ENCODE measurements at regions not wholly inside any gene's neighbourhood (a gene's known extent, or its start where the extent isn't known, plus 50 kb on each side); places are given as distances from the start of the nearest gene placed in this dataset.

DNA sequence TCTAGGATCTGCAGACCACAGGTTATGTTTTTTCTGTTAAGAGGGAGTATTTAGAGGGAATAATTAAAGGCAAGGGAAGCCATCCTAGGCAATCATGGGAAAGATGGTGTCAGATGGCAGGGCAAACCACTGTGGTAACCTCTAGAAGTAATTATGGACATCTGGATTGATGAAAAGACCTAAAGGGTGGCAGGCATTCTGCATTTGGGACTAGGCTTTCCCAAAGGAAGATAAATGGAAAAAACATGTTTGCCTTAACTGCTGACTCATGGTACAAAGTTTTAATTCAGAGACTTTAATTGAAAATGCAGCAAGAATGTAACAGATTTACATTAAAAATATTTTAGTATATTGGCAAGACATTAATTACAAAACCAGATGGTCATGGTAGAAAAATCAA lies 88.1 kb downstream of the TMEM30B start:
- DNase-seq (ENCODE audit: low spot score): no peak

DNA sequence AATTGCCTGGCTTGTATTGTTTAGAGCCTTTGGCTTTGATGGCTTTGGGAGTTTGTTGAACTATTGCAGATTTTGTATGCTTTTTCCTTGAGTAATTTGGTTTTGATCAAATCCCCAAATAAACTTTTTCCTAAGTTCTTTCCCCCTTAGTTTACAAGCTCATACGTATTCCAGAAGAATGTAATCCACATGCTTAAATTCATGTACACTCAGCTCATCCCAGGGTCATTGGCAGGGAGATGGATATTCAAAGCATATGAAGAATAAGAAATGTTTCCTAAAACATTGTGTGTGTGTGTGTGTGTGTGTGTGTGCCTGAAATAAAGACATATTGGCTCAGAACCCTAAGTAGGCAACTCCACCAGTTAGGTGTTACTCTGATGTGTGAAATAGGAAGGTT lies 89.4 kb downstream of the TMEM30B start:
- DNase-seq (ENCODE audit: low spot score): no peak

DNA sequence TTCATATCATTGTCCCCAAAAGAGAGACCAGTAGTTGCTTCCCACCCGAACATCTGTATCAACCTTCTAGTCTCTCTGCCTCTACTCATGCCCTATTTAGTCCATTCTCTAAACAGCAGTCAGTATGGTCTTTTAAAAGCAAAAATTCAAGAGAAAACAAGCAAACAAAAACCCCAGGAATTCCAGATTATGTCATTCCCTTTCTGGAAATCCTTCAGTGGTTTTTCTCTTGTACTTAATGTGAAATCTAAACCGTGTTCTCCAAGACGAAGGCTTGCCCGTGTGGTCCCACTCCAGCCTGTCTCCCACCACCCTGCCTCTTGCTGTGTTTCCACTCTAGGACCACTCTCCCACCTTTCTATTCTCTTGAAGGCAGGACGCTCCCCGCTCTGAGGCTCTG lies 90.8 kb downstream of the TMEM30B start:
- no peak for DNase-seq (ENCODE audit: low spot score)

DNA sequence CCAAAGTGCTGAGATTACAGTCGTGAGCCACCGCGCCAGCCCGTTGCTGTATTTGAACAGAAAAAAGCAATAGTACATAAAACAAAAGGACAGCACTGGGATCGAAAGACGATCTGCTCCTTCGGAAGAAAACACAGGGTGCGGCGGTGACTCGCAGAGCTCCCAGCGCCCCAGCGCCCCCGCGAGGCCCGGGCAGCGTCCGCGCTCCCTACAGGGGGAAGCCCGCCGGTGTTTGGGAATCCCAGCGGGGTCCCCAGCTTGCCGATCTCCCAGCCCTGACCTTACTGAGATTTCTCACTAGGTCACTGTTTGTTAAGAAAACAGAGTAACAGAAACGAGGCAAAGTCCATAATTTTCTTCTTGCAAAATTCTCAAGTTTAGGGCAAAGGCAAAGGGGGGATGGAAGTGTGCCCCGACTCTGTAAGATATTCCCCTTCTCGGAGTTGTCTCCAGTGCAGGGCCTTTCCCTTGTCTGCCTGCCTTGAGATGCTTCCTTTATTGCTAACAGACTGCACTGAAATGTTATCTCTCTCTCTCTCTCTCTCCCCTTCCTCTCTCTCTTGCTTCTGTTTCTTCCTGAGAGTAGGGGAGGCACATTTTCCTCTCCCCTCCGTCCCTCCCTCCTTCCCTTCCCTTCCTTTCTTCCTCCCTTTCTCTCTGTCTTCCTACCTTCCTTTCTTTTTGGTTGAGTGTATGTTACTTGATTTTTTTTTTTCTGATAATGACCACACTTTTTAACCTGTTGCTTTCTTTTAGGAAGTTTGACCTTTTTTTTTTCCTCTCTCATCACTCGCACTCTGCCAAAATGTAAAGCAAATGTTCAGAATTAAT lies 91.9 kb downstream of the TMEM30B start:
- DNase-seq (ENCODE audit: low spot score): peak; percentile 32

DNA sequence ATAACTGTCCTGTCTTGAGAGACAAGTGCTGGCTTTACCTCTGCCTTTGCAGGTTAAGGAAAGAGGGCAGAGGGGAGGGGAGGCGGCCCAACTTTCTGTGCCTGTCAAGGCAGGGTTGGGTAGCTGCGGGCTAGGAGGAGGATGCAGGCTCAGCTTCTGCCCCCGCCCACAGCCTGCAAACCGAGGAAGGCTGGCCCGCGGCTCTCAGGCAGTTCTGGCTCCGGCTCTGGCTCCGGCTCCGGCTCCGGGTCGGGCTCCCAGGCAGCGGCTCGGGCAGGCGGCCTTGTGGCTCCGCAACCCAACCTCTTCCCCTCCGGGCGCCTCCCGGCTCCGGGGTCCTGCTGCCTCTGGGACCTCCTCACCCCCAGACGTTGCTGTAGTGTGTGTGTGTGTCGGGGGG lies 92.9 kb downstream of the TMEM30B start:
- DNase-seq (ENCODE audit: low spot score): no peak

DNA sequence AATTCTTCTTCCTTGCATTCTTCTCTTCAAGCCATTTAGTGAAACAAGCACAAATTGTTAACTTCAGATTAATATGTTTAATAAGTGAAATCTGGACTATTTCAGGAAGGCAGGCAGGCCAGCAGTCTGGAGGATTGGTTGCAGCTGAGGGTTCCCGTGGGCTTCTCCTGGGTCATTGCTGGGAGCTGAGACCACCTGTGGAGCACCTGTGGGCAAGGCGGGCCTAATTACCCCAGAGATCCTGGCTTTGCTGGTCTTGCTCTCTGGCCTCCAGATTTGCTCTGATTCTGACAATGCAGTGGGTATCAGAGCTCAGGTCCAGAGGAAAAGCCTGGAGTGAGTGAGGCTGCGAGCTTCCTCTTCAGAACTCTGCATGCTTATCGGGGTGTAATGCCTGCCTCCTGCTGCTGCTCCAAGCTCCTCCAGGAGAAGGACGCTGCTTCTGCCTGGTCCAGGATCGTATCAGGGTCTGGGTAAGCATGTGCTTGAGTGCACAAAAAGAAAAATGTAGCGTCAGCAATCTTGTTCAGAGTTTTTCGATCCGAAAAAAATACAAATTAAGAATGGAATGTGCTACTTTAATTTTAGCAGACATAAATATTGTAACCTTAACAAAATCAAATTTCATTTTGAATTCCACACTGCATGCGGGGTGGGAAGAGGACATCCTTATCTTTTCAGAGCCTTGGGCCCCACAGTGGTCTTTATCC lies 93.8 kb downstream of the TMEM30B start:
- DNase-seq (ENCODE audit: low spot score): no peak

DNA sequence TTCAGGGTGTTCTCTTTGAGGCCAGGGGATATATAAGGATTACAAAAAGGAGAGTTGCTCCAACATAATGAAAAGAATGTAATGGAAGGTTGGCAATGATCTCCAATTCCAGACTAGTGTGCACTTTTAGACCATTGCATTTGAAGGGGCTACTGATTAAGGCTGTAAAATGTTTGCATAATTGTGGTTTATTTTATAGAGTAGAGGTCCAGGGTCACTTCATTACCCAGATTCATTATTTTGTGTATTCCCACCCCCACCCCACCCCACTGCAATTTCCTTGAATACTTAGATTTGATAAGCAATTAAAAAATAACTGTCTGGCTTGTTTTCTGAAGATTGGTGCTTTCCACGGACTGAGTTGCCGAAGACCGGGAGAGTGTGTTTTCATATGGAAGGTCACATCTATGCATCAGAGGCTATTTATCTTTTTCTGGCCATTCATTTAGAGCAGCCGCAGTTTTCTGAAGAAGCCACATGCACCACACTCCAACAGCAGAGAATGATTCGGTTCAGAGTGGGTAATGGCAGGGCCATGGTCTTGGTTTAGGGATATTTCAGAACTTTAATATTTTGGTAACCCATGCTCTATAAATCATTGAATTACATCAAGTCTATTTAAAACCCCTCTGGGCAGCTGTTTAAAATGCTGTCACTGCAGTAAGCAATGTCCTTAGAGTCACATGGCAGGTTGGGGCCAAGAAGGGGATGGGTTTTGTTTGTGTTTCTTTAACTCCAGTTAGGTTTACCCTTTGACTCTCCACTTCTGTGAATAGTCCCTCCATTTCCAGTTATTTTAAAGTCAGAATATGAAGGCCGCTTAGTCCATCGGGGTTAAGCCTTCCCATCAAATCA lies 94.6 kb downstream of the TMEM30B start:
- no peak for DNase-seq (ENCODE audit: low spot score)

DNA sequence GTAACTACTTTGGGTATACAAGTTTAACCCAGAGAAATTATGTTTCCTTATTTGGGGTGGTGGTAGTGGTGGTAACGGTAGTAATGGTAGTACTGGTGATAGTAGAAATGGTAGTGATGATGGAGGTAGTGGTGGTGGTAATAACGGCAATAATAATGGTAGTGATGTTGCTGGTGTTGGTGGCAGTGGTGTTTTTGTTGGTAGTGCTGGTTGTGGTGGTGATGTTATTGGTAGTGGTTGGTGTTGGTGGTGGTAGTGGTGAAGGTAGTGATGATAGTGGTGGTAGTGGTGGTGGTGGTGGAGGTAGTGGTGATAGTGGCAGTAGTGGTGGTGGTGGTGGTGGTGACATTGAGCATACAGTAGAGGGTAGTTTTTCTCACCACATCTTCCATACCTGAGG lies 95.6 kb downstream of the TMEM30B start:
- no peak for DNase-seq (ENCODE audit: low spot score)

DNA sequence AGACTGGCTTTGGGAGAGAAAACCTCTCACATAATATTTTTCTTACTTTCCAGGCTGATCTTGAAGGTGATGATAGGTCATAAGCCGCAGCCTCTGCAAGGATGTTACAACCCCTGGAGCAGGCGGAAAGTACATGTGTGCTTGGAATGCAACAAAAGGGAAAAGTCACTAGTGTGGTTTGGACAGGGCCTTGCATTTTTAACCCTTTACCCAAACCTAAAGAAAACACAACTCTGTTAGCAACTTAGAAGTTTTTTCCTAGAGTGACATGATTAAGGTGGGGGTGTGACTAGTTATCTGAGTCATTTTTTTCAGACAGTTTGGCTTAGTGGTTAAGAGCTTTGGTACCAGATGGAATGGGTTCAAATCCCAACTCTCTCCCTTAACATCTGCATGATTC lies 97.0 kb downstream of the TMEM30B start:
- DNase-seq (ENCODE audit: low spot score): no peak

DNA sequence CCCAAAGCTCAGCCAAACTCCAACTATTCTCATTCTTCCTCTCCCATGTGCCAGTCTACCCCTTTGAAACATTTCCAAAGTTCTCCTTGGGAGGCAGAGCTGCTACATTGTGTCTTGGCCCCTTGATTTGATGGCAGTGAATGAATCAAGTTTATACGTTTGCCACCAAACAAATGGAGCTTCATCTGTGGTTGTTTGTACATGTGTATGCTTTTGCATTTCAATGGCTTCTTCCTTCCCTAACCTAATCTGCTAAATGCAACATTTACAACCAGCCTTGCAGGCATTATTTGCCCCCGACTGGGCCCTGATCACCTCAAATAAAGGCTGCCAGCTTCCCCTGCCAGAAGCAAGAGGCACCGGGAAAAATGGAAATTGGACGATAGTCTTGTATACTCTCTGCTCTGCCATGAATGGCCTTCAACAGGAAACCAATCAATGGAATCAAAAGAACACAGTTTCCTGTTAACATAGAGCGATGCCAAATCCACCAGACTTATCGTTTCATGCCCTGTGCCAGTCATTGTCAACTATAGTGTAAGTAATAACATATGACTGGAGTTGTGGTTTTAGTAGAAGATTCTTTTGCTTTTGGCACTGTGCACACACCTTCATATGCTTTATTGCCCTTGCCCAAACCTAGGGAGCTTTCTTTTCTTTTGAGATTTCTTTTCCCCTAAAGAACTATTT lies 97.8 kb downstream of the TMEM30B start:
- DNase-seq (ENCODE audit: low spot score): no peak

DNA sequence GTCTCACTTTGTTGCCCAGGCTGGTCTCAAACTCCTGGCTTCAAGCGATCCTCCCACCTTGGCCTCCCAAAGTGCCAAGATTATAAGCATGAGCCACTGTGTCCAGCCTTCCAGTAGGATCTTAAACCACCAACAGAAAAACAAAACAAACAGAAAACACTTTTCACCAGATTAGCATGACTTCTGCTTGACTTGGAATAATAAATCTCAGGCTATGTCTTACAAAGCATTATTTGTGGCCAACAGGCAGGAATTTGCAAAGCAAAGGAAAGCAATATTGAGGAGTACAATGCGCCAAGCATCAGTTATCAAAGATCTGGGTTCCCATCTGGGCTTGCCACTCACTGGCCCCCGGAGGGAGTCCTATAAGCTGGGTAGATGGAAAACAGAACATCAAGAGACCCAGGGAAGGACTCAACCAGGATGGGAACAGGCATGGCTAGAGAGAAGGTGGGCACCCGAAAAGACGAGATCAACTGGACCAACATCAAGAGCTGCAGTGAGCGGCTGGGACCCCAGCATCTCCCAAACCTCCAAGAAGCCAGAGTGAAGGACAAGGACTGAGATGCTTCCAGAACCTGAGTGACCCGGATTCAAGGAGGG lies 101.2 kb downstream of the TMEM30B start:
- DNase-seq (ENCODE audit: low spot score): no peak

DNA sequence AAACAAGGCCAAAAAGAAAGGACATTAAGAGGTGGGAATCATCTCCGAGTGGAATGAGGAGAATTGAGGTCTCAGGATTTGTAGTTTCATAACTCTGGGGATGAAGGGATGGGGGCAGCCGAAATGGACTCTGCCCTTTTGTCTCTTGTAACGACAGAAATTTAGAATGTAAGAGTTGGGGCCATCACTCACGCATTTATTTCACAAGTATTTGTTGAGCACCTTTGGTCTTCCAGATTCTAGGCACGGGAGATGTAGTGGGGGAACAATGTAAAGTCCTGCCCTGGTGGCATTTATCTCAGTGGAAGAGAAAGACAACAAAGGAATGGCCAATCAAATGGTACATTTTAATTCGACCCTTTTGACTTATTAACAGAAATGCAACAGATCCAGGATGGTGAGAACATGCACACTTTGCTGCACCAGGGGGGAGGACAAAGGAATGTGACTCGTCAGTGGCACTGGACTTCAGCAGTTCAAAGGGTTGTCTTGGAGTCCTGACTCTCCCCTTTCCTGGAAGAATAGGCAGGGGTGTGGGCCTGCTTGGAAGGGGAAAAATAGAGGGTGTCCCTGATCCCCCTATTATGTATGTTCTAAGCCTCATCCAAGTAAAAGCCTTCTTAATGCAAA lies 102.0 kb downstream of the TMEM30B start:
- no peak for DNase-seq (ENCODE audit: low spot score)

DNA sequence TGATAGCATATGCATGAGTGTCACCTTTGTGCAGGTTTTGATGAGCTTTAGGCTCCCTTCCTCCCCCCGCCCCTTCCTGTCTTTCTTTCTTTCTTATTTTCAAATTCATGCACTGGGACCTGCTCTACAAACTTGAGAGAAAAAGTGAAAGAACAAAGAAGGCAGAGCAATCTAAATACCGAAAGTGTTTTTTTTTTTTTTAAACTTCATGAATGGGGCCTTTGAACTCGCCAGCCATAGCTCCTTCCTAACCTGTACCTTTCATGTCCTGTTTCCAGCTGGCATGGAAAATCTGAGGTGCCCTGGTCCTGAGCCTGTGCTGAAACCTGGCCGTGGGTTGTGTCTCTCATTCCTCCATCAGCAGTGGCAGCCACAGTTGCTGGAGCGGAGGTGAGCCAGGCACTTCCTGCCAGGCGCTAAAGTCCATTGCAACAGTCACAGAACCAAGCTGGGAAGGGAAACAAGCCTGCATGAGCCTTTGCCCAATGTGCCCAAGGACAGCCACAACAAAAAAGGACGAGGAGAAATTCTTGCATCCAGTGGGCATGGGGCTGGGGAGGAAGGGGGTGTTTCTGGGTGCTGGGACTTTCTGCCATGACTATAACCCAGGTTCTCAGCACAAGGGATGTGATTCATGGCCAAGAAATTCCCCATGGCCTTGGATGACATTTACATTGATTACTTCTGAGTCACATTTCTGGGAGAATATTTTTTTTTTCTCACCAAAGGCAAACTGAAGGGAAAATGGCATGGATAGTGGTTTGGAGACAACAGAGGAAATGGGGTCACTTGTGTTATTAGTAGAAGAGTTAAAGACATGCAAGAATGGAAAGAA lies 102.7 kb downstream of the TMEM30B start:
- peak; percentile 41 for DNase-seq (ENCODE audit: low spot score)

DNA sequence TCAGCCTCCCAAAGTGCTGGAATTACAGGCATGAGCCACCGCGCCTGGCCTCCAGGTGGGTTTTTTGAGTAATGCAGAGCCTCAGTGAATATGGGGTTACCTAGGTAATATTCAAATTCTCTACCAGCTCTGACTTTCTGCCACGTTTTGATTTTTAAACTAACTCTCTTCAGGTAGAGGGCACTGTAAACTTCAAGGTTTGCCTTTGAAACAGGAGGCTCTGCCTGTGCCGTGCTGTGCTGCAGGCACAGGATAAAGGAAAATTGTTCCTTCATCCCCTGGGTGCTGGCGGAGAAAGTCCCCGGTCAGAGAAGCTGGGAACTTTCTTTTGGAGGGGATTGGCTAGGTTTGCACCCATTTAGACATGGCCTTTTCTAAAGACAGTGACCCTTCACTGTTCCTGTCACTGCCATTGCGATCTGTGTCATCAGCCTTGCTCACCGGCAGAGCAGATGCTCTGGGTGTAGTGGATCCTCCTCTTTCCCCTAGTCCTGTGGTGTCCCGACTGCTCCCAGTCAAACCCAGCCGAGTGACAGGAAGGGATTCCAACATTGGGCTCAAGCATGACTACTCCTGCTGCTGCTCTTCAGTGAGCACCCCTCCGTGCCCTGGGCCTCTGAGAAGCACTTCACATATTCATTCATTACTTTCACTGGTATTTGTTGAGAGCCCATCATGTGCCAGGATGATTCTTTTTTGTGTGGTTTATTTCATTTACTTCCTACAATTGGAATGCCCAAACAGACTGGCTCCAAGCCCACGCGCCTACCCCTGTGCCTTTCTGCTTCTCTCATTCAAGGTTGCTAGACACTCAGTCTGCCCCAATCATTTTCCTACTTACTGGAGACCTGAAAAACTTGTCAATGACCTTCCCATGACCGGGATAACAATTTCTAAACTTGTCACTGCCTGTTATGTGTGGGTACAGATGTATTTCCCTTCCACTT lies 103.6 kb downstream of the TMEM30B start:
- DNase-seq (ENCODE audit: low spot score): no peak

DNA sequence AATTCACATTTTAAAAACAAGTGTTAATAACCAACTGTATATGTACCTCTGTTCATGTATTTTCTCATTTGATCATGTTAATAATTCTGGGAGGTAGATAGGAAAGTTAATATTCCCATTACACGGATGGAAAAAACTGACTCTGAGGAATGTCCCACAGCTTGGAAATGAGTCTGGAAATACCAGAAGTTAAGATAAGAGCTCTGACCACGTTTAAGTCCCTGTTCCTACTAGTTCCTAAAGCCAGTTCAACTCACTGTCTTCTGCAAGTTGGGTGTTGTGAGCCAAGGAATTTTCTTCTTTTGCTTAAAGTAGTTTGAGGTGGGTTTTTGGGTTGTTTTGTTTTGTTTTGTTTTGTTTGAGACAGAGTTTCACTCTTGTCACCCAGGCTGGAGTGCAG lies 104.5 kb downstream of the TMEM30B start:
- no peak for DNase-seq (ENCODE audit: low spot score)

DNA sequence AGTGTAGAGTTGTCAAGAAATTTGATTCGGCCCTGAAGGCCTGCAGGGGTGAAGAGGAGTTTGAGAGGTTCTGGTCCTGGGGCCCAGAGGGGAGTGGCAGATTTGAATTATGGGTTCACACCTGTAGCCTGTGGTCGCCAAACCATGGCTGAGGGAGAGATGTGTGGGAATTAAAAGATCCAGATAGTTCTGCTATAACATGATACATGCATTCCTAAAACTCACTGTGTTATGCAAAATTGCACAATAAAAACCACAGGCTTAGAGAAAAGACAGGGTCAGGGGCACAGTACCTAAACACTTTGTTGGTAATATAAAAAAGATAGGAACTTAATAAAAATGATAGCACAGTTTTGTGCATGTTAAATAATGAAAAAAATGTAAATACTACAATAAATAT lies 106.2 kb downstream of the TMEM30B start:
- DNase-seq (ENCODE audit: low spot score): no peak

DNA sequence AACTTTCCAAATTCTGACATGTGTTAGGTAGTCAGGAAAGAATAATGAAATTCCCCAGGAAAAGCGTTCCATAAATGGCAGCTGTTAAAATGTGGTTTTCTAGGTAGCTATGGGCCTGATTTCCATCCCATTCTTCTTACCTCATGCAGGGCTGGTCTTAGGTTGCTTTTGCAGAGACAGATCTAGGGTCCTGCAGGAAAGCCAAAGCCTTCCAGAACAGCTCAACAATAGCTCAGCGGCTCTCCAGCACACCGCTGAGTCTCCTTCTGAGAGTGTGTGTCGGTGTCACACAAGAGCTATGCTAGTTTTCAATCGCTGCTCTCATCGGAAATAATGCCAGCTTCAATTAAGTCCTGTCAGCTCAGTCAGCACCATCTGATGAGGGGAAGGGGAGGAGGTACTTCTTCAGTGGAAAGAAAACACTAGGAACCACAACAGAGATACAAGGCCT lies 106.7 kb downstream of the TMEM30B start:
- no peak for DNase-seq (ENCODE audit: low spot score)

DNA sequence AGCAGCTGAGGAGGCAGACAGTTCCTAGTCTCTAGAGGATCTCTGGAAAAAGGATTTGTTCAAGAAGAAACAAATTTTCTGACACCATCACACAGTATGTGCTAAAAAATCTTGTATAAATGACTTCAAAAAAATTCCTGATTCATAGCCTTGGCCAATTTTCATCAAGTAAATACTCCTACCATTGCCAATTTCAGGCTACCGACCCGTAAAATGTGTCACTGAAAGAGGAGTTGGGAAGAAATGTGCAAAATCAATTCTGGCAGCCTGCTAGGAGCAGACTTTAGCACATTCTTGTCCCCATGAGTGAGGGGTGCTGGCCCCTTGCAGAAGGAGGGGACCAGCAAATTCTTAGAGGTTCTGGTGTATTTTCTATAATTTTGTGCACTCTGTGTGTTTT lies 109.4 kb downstream of the TMEM30B start:
- no peak for DNase-seq (ENCODE audit: low spot score)

DNA sequence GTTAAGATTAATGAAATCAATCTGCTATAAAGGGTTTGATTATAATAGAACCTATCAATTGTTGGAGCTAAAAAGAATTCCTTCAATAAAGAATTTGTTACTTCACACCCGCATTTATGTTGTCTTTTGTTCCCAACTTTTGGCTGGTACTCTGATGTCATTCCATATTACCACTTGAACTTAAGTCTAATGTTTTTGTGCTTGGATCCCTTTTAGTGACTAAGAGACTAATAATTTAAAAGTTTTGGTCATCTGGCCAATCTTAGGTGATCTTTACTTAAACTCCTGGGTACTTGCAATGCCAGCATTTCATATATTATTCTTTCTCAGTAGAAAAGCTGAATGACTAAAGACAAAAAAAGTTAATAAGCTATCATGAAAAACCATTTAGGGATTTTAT lies 113.0 kb downstream of the TMEM30B start:
- DNase-seq (ENCODE audit: low spot score): no peak

Measured in mucosa of gallbladder (tissue), 1 donor.